ENCODE measurements at regions not wholly inside any gene's neighbourhood (a gene's known extent, or its start where the extent isn't known, plus 50 kb on each side); places are given as distances from the start of the nearest gene placed in this dataset.

GRCh38 chr1:38724160-38725131 is 135.1 kb downstream of the RRAGC start:
- Histone ChIP-seq H3K9me3 (no peaks in the 10 kb centered on the region), H3K27me3 (peaks cover 0 to 61% (median 0%) of the 10 kb centered on the region in 4 donors), H3K4me1 (peaks cover 0 to 15% (median 10%) of the 10 kb centered on the region in 4 donors), H3K27ac (replicated peaks in 1 of 4) (no peak overlapping the region), H3K4me3 (no peak overlapping the region), H3K36me3 (no peaks in the 10 kb centered on the region)
- intact Hi-C loops (cut with DNase I), result no loop called here
- DNase-seq (ENCODE audit: extremely low spot score), result no peak
- no peak for TF ChIP-seq EP300 (IDR thresholded peaks at IDR 0.05)
- TF ChIP-seq POLR2A (IDR thresholded peaks at IDR 0.05; ENCODE audit: low read depth), result no peak
- TF ChIP-seq CTCF (IDR thresholded peaks at IDR 0.05), result no peak
- no peak for TF ChIP-seq POLR2AphosphoS5 (IDR thresholded peaks at IDR 0.05)
- 54% methylated on average over 7 of the region's 7 CpGs for WGBS

- intact Hi-C loops (cut with DNase I), result no loop called here
- DNase-seq (ENCODE audit: extremely low spot score), result no peak
Observed at GRCh38 chr1:38721816-38722215, 137.8 kb downstream of the RRAGC start.

GRCh38 chr1:38719880-38720279 is 139.7 kb downstream of the RRAGC start:
- Histone ChIP-seq H3K36me3 (no peaks in the 10 kb centered on the region), H3K4me3 (no peak overlapping the region), H3K27ac (replicated peaks in 1 of 4) (no peak overlapping the region), H3K9me3 (peaks cover 0 to 10% (median 6%) of the 10 kb centered on the region in 4 donors), H3K27me3 (peaks cover 0 to 41% (median 0%) of the 10 kb centered on the region in 4 donors), H3K4me1 (no peaks in the 10 kb centered on the region)
- TF ChIP-seq POLR2A (IDR thresholded peaks at IDR 0.05; ENCODE audit: low read depth), result no peak
- TF ChIP-seq EP300 (IDR thresholded peaks at IDR 0.05), result no peak
- TF ChIP-seq POLR2AphosphoS5 (IDR thresholded peaks at IDR 0.05), result no peak
- no peak for TF ChIP-seq CTCF (IDR thresholded peaks at IDR 0.05)
- intact Hi-C loops (cut with DNase I), result no loop called here
- WGBS, result 87% methylated on average over 7 of the region's 7 CpGs
- no peak for DNase-seq (ENCODE audit: extremely low spot score)

More at GRCh38 chr1:38721816-38722215, 137.8 kb downstream of the RRAGC start:
- Histone ChIP-seq H3K9me3 (peaks cover 0 to under 1% (median 0%) of the 10 kb centered on the region in 4 donors), H3K4me3 (no peak overlapping the region), H3K27me3 (peaks cover 0 to 55% (median 0%) of the 10 kb centered on the region in 4 donors), H3K36me3 (no peaks in the 10 kb centered on the region), H3K27ac (replicated peaks in 1 of 4) (no peak overlapping the region), H3K4me1 (no peaks in the 10 kb centered on the region)
- 88% methylated on average over 4 of the region's 4 CpGs for WGBS
- no peak for TF ChIP-seq POLR2A (IDR thresholded peaks at IDR 0.05; ENCODE audit: low read depth)
- no peak for TF ChIP-seq EP300 (IDR thresholded peaks at IDR 0.05)
- no peak for TF ChIP-seq POLR2AphosphoS5 (IDR thresholded peaks at IDR 0.05)
- no peak for TF ChIP-seq CTCF (IDR thresholded peaks at IDR 0.05)

GRCh38 chr1:38718031-38718430 is 141.5 kb downstream of the RRAGC start:
- Histone ChIP-seq H3K27ac (replicated peaks in 1 of 4) (no peak overlapping the region), H3K4me1 (no peaks in the 10 kb centered on the region), H3K27me3 (peaks cover 0 to 23% (median 0%) of the 10 kb centered on the region in 4 donors), H3K4me3 (no peak overlapping the region), H3K36me3 (no peaks in the 10 kb centered on the region), H3K9me3 (peaks cover 0 to 10% (median 6%) of the 10 kb centered on the region in 4 donors)
- intact Hi-C loops (cut with DNase I), result no loop called here
- no peak for DNase-seq (ENCODE audit: extremely low spot score)
- 82% methylated on average over 8 of the region's 8 CpGs for WGBS
- TF ChIP-seq POLR2A (IDR thresholded peaks at IDR 0.05; ENCODE audit: low read depth) (no peak), CTCF (IDR thresholded peaks at IDR 0.05) (no peak), POLR2AphosphoS5 (IDR thresholded peaks at IDR 0.05) (no peak), EP300 (IDR thresholded peaks at IDR 0.05) (no peak)
